HL-60/S4 treated with retinoic acid at 250 ng/mL for 4 days and 3 days (cell line): ENCODE measurements at regions not wholly inside any gene's neighbourhood (a gene's known extent, or its start where the extent isn't known, plus 50 kb on each side); places are given as distances from the start of the nearest gene placed in this dataset.
"Not testable (repeated sequence)": the region's sequence is repeated elsewhere in the genome, so short reads cannot be mapped to it uniquely, and the experiment has no call there.

Experiments used
- in situ Hi-C: fragments of 300-500 bp; cut with MboI; formaldehyde crosslinking; loops from 2 replicates; pipeline ENCODE4 v1.7.0; 2022; ENCODE audit warnings: low sequenced_read_pairs

- in situ Hi-C loops = no loop called here
Observed at GRCh38 chr2:81078631-81079030, 774.1 kb upstream of the LRRTM1 start.

- in situ Hi-C loops = no loop called here
Observed at GRCh38 chr2:81078102-81078501, 773.5 kb upstream of the LRRTM1 start.

GRCh38 chr2:81077396-81077795, 772.8 kb upstream of the LRRTM1 start:
- in situ Hi-C loops = no loop called here

GRCh38 chr2:81073412-81073811, 768.9 kb upstream of the LRRTM1 start:
- in situ Hi-C loops = no loop called here

- in situ Hi-C loops = no loop called here
Observed at GRCh38 chr2:81068144-81068543, 763.6 kb upstream of the LRRTM1 start.

- in situ Hi-C loops = no loop called here
Observed at GRCh38 chr2:81061016-81061415, 756.5 kb upstream of the LRRTM1 start.

- in situ Hi-C loops = no loop called here
Observed at GRCh38 chr2:81050580-81051095, 746.1 kb upstream of the LRRTM1 start.

GRCh38 chr2:81043681-81044080, 739.1 kb upstream of the LRRTM1 start:
- in situ Hi-C loops = no loop called here

GRCh38 chr2:81007104-81007503, 702.6 kb upstream of the LRRTM1 start:
- in situ Hi-C loops = no loop called here

- in situ Hi-C loops = no loop called here
Observed at GRCh38 chr2:81002906-81003305, 698.4 kb upstream of the LRRTM1 start.

GRCh38 chr2:80987466-80987865, 682.9 kb upstream of the LRRTM1 start:
- in situ Hi-C loops = no loop called here

- in situ Hi-C loops = no loop called here
Observed at GRCh38 chr2:80969900-80970299, 665.3 kb upstream of the LRRTM1 start.

GRCh38 chr2:80968450-80968849, 663.9 kb upstream of the LRRTM1 start:
- in situ Hi-C loops = no loop called here

- in situ Hi-C loops = no loop called here
Observed at GRCh38 chr2:80947601-80948130, 643.1 kb upstream of the LRRTM1 start.

- in situ Hi-C loops = no loop called here
Observed at GRCh38 chr2:80943487-80943886, 638.9 kb upstream of the LRRTM1 start.

GRCh38 chr2:80942766-80943165, 638.2 kb upstream of the LRRTM1 start:
- in situ Hi-C loops = no loop called here

GRCh38 chr2:80938463-80938862, 633.9 kb upstream of the LRRTM1 start:
- in situ Hi-C loops = no loop called here

GRCh38 chr2:80931820-80932219, 627.3 kb upstream of the LRRTM1 start:
- in situ Hi-C loops = not testable (repeated sequence)

- in situ Hi-C loops = no loop called here
Observed at GRCh38 chr2:80930777-80931176, 626.2 kb upstream of the LRRTM1 start.

GRCh38 chr2:80926168-80926567, 621.6 kb upstream of the LRRTM1 start:
- in situ Hi-C loops = no loop called here

GRCh38 chr2:80896576-80896975, 592.0 kb upstream of the LRRTM1 start:
- in situ Hi-C loops = no loop called here

- in situ Hi-C loops = no loop called here
Observed at GRCh38 chr2:80894486-80894885, 589.9 kb upstream of the LRRTM1 start.

GRCh38 chr2:80893711-80894110, 589.2 kb upstream of the LRRTM1 start:
- in situ Hi-C loops = no loop called here
